Activated T-cell treated with anti-CD3 and anti-CD28 coated beads, Interleukin-2, amount 50 U/mL, for 24 hours (primary cell): ENCODE measurements at regions not wholly inside any gene's neighbourhood (a gene's known extent, or its start where the extent isn't known, plus 50 kb on each side); places are given as distances from the start of the nearest gene placed in this dataset.
"Not testable (repeated sequence)": the region's sequence is repeated elsewhere in the genome, so short reads cannot be mapped to it uniquely, and the experiment has no call there.

Experiments used
- DNase-seq: peaks from one replicate; pipeline ENCODE4 v3.0.0-alpha.2; 2020
- H3K27ac Mint-ChIP-seq: 2 replicates; pipeline ENCODE4 v1.8.0; 2020; ENCODE audit warnings: mild to moderate bottlenecking, mixed read lengths
- H3K27me3 Mint-ChIP-seq: 2 replicates; pipeline ENCODE4 v1.8.0; 2020; ENCODE audit warnings: mixed read lengths
- H3K36me3 Mint-ChIP-seq: 2 replicates; pipeline ENCODE4 v1.8.0; 2020; ENCODE audit warnings: low read depth, mixed read lengths
- H3K4me1 Mint-ChIP-seq: 2 replicates; pipeline ENCODE4 v1.8.0; 2020; ENCODE audit warnings: low read depth, mixed read lengths
- H3K4me3 Mint-ChIP-seq: 2 replicates; pipeline ENCODE4 v1.8.0; 2020; ENCODE audit warnings: mild to moderate bottlenecking, moderate library complexity, mixed read lengths
- H3K9me3 Mint-ChIP-seq: 2 replicates; pipeline ENCODE4 v1.8.0; 2020; ENCODE audit warnings: mixed read lengths

DNA sequence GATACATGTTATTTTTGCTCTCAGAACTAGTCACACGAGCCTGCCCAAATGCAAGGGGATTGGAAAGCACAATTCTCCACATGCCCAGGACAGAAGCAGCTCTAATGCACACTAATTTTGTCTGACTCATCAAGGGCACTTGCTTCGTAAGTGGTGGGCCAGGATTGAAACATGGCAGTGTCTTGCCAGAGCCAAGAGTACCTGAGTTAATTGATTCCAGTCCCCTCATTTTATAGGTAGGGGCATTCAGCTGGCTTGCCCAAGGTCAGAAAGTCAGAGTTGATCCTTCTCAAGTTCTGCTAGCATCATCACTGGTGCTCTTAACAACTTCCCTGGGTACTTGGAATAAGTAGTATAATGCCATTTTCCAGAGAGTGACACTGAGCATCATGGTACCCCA is 356.1 kb downstream of the ZNF326 start:
- no peaks in the 10 kb centered on the region for H3K27me3 Mint-ChIP-seq
- no peak overlapping the region for H3K4me3 Mint-ChIP-seq
- DNase-seq = no peak
- H3K36me3 Mint-ChIP-seq = no peaks in the 10 kb centered on the region
- H3K4me1 Mint-ChIP-seq = no peaks in the 10 kb centered on the region
- no peak overlapping the region for H3K27ac Mint-ChIP-seq
- peaks cover 8% of the 10 kb centered on the region for H3K9me3 Mint-ChIP-seq

DNA sequence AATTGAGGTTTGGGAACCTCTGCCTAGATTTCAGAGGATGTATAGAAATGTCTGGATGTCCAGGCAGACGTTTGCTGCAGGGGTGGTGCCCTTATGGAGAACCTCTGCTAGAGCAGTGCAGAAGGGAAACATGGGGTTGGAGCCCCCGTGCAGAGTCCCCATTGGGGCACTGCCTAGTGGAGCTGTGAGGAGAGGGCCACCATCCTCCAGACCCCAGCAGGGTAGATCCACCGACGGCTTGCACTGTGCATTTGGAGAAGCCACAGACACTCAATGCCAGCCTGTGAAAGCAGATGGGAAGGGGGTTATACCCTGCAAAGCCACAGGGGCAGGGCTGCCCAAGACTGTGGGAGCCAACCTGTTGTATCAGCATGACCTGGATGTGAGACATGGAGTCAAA is 354.6 kb downstream of the ZNF326 start:
- Mint-ChIP-seq H3K4me1 (no peaks in the 10 kb centered on the region), H3K36me3 (no peaks in the 10 kb centered on the region), H3K27ac (no peak overlapping the region), H3K27me3 (no peaks in the 10 kb centered on the region), H3K4me3 (no peak overlapping the region), H3K9me3 (peaks cover 8% of the 10 kb centered on the region)
- no peak for DNase-seq

DNA sequence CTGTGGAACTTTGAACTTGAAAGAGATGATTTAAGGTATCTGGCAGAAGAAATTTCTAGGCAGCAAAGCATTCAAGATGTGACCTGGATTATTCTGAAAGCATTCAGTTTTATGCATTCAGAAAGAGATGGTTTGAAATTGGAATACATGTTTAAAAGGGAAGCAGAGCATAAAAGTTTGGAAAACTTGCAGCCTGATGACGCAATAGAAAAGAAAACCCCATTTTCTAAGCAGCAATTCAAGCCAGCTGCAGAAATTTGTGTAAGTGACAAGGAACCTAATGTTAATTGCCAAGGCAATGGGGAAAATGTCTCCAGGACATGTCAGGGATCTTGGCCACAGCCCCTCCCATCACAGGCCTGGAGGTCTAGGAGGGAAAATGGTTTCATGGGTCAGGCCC is 354.0 kb downstream of the ZNF326 start:
- Mint-ChIP-seq H3K4me3 (no peak overlapping the region), H3K36me3 (no peaks in the 10 kb centered on the region), H3K27me3 (no peaks in the 10 kb centered on the region), H3K9me3 (peaks cover 8% of the 10 kb centered on the region), H3K4me1 (no peaks in the 10 kb centered on the region), H3K27ac (no peak overlapping the region)
- no peak for DNase-seq

DNA sequence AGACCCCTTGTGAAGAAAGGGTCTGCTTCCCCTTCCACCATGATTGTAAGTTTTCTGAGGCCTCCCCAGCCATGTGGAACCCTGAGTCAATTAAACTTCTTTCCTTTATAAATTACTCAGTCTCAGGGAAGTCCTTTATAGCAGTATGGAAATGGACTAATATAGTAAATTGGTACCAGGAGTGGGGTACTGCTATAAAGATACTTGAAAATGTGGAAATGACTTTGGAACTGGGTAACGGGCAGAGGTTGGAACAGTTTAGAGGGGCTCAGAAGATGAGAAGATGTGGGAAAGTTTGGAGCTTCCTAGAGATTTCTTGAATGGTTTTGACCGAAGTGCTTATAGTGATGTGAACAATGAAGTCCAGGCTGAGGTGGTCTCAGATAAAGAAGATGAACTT is 353.5 kb downstream of the ZNF326 start:
- not testable (repeated sequence) for H3K9me3 Mint-ChIP-seq, H3K27me3 Mint-ChIP-seq, H3K4me3 Mint-ChIP-seq, H3K36me3 Mint-ChIP-seq, H3K27ac Mint-ChIP-seq, DNase-seq, H3K4me1 Mint-ChIP-seq

DNA sequence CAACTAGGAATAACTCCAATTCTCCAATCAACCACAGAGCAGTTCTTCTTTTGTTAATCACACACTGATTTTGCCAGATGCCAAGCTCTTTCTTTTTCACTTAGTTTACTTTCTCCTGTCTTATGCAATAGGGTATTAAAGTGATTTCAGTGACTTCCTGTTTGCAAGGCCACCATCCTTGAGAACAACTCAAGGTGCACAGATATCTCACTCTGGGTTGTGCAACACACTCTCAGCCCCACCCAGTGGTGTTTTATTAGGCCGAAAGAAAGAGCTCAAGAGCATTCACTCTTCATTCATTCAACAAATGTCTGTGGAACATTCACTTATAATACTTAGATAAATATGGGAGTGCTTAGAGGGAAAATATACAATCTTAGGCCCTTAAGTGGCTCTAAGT is 352.5 kb downstream of the ZNF326 start:
- DNase-seq = no peak

DNA sequence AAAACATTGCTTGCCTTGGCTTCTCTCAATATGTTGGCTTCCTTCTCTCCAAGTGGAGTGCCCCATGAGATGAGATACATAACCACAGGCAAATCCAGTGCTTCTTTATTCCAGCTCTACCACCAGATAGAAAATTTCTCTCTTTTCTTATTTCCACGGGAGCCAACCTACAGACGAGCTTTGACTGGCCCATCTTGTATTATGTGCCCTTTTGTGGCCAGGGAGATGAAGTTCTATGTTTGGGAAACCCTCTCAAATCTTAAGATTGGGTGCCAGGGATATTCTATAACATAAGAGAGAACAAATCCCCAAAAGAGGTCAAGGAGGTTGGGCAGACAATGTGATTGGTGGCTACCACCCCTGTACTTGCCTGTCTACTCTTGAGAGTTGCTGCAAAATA is 351.8 kb downstream of the ZNF326 start:
- H3K4me1 Mint-ChIP-seq = no peaks in the 10 kb centered on the region
- H3K9me3 Mint-ChIP-seq = peaks cover 8% of the 10 kb centered on the region
- H3K36me3 Mint-ChIP-seq = no peaks in the 10 kb centered on the region
- no peaks in the 10 kb centered on the region for H3K27me3 Mint-ChIP-seq
- H3K4me3 Mint-ChIP-seq = no peak overlapping the region
- no peak for DNase-seq
- no peak overlapping the region for H3K27ac Mint-ChIP-seq

More for the DNA sequence above, 352.5 kb downstream of the ZNF326 start:
- Mint-ChIP-seq H3K4me3 (no peak overlapping the region), H3K27me3 (no peaks in the 10 kb centered on the region), H3K4me1 (no peaks in the 10 kb centered on the region), H3K36me3 (no peaks in the 10 kb centered on the region), H3K27ac (no peak overlapping the region), H3K9me3 (peaks cover 8% of the 10 kb centered on the region)

DNA sequence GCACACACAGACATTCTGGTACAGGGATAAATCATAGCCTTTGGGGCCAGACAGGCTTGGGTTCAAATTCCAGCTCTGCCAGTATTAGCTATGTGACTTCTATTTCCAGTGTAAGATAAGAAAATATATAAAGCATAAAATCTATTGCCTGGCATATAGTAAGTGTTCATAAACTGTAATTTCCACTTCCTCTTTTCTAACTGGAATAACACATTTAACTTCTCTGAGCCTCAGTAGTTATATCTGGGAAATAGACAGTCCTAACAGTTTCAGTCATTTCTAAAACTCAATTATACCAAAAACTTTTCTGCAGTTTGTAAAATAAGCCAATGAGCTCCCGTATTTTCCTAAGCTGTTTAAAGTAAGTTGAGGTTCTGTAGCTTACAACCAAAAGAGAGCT is 351.4 kb downstream of the ZNF326 start:
- DNase-seq = no peak
- H3K27ac Mint-ChIP-seq = no peak overlapping the region
- no peak overlapping the region for H3K4me3 Mint-ChIP-seq
- no peaks in the 10 kb centered on the region for H3K4me1 Mint-ChIP-seq
- H3K27me3 Mint-ChIP-seq = no peaks in the 10 kb centered on the region
- peaks cover 8% of the 10 kb centered on the region for H3K9me3 Mint-ChIP-seq
- no peaks in the 10 kb centered on the region for H3K36me3 Mint-ChIP-seq

DNA sequence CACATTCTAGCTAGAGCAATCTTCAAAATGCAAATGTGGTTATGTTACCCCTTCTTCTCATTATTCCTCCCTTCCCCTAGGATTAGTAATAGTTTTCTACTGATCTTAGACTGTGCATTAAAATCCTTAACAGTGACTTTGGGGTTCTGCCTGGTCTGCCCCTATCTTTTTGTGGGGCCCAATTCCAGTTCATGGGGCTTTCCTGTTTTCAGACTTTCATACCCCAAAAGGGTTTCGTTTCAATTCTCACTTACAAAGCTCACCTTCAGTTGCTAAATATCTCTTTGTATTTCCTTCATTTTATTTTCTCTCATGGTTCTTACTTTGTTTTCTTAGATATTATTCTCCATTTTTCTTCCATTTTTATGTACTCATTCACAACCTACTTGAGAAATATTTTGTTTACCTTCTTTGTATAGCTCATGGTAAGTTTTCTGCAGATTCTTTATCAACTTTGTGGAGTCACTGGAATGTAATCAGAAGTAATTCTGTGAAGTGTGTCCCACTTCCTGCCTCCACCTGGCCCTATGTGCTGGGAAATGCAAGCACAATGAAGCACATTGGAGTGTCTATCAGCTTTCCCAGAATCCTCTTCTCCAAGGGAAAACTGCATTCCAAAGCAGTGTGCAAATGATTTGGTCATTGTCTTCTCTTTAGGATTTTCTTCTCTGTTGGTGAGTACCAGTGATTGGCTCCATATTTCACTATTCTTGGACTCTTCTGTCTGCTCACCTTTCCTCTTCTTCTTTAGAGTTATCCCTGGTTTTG is 350.2 kb downstream of the ZNF326 start:
- H3K4me1 Mint-ChIP-seq = peaks cover 6% of the 10 kb centered on the region
- H3K9me3 Mint-ChIP-seq = peaks cover 8% of the 10 kb centered on the region
- no peaks in the 10 kb centered on the region for H3K36me3 Mint-ChIP-seq
- H3K4me3 Mint-ChIP-seq = no peak overlapping the region
- no peaks in the 10 kb centered on the region for H3K27me3 Mint-ChIP-seq
- no peak for DNase-seq
- H3K27ac Mint-ChIP-seq = no peak overlapping the region

DNA sequence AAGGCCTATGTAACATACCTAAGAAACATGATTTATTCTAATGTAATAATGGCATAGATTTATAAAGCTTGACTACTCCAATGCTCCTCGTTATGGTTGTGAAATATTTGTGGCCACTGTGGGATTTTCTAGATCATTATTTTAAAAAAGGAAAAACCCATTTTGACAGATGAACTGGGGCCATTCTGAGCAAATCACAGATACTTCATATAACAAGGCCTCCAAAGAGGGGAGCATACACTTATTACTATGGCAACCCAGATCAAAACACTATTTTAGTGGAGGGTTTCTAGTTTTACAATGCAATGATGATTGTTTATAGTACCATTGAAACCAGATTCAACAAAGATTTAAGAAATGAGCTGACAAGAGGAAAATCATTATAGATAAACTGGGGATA is 346.6 kb downstream of the ZNF326 start:
- Mint-ChIP-seq H3K27me3 (no peaks in the 10 kb centered on the region), H3K36me3 (no peaks in the 10 kb centered on the region), H3K9me3 (no peaks in the 10 kb centered on the region), H3K4me3 (no peak overlapping the region), H3K27ac (no peak overlapping the region), H3K4me1 (peaks cover 12% of the 10 kb centered on the region)
- DNase-seq = no peak

DNA sequence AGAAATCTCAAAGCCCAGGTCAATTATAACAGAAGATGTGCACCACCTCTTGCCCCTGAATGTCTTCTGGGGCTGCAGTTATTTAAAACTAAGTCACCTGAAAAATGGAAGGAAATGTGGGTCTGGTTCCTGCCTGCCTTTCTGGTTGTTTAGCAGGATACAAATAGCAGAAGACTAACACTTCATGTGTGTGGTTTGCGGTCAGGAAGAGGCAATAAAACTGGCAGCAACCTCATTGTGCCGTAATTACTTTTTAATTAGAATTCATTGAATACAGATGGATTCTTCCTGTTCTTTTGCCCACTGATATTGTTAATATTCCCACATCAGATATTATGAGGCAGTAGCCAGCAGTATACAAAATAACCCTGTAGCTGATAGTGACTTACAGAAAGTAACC is 345.7 kb downstream of the ZNF326 start:
- no peak for DNase-seq
- no peak overlapping the region for H3K4me3 Mint-ChIP-seq
- H3K27ac Mint-ChIP-seq = no peak overlapping the region
- no peaks in the 10 kb centered on the region for H3K36me3 Mint-ChIP-seq
- H3K27me3 Mint-ChIP-seq = no peaks in the 10 kb centered on the region
- H3K4me1 Mint-ChIP-seq = peaks cover 12% of the 10 kb centered on the region
- no peaks in the 10 kb centered on the region for H3K9me3 Mint-ChIP-seq

DNA sequence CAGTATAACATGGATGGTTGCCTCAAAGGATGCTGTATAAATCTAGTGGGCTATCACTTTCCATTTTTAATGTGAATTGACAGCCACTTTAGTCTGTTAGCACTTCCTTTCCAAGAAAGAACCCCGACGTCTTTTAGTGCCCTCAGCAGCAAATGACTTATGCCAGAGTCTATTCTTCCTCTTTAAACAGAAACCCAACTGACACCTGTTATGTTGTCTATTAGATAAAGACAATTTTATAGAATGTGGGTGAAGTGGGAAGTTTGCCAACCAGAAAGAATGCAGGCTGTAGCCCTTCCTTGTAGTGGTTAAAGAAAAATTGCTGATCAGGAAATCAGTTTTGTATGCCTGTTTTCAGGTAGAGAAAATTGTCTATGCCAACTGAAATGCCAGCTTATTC is 344.9 kb downstream of the ZNF326 start:
- Mint-ChIP-seq H3K27ac (no peak overlapping the region), H3K9me3 (no peaks in the 10 kb centered on the region), H3K4me1 (peaks cover 12% of the 10 kb centered on the region), H3K4me3 (no peak overlapping the region), H3K27me3 (no peaks in the 10 kb centered on the region), H3K36me3 (no peaks in the 10 kb centered on the region)
- DNase-seq = no peak

DNA sequence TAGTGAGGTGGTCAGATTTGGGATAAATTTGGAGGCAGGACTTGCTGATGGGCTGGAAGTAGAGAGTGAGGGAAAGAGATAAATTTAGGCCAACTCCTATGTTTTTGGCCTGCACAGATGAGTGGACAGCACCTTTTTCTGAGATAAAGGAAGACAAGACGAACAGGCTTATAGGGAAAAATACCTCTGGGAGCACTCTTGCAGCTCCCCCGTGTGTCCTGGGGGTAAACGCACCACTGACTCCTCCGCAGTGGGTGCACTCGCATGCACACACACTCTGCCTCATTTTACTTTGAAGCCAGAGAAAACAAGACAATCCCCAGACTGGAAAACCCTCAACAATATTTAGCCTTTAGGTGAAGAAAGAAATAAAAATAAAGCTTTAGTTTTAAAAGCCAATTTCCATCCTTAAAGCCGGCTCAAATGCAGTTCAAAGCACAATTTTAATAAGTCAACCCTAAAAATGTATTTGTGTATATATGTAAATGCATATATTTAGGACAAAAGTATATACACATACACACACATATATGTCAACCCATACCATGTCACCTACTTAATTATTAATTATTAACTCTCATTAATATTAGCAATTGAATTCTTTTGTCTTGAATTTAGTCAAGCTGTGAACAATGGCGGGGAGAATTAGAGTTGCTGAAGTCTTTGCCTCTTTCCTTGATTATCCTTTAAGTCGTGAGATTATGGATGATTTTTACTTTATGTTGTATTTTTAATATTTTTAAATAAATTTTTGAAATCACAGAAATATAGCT is 341.8 kb downstream of the ZNF326 start:
- no peak for DNase-seq
- no peaks in the 10 kb centered on the region for H3K36me3 Mint-ChIP-seq
- peaks cover 12% of the 10 kb centered on the region for H3K4me1 Mint-ChIP-seq
- no peaks in the 10 kb centered on the region for H3K27me3 Mint-ChIP-seq
- no peaks in the 10 kb centered on the region for H3K9me3 Mint-ChIP-seq
- H3K27ac Mint-ChIP-seq = no peak overlapping the region
- no peak overlapping the region for H3K4me3 Mint-ChIP-seq

DNA sequence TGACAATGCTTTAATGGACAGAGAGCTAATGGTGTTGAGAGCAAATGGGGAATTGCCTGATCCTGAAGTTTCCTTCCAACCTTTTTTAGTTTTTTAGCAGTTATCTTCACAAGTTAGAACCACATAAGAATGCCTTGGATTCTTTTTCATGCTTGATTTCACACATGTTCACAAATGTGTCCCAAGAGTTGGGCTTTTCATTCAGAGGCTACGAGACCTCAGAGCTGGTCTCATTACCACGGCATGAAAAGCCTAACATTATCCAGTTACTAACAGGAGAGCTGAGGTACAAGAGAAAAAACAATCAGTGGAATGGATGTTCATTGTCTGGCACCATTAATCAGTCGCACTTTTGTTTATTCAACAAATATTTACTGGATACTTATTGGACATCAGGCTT is 340.6 kb downstream of the ZNF326 start:
- no peaks in the 10 kb centered on the region for H3K36me3 Mint-ChIP-seq
- no peak for DNase-seq
- H3K4me3 Mint-ChIP-seq = no peak overlapping the region
- no peak overlapping the region for H3K27ac Mint-ChIP-seq
- no peaks in the 10 kb centered on the region for H3K27me3 Mint-ChIP-seq
- H3K9me3 Mint-ChIP-seq = no peaks in the 10 kb centered on the region
- peaks cover 9% of the 10 kb centered on the region for H3K4me1 Mint-ChIP-seq

DNA sequence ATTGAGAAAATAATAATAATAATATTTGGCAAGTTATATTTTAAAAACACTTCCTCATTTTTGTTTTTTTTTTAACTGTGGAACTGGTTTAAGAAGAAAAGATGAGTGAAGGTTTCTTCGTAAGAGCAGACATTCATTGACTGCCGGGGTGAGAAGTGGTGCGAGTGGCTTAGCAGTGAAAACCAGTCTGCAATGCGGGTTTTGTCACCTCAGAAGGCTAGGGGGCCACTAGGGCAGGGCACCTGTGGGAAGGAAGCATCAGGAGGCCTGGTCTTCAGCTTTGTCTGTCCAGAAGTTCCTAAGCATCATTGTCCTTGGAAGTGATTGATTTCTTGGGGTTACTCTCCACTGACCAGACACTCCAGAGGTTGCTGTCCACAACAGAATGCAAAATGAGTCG is 339.2 kb downstream of the ZNF326 start:
- H3K4me3 Mint-ChIP-seq = no peak overlapping the region
- no peaks in the 10 kb centered on the region for H3K36me3 Mint-ChIP-seq
- H3K27me3 Mint-ChIP-seq = no peaks in the 10 kb centered on the region
- no peaks in the 10 kb centered on the region for H3K4me1 Mint-ChIP-seq
- DNase-seq = no peak
- H3K9me3 Mint-ChIP-seq = no peaks in the 10 kb centered on the region
- H3K27ac Mint-ChIP-seq = no peak overlapping the region

DNA sequence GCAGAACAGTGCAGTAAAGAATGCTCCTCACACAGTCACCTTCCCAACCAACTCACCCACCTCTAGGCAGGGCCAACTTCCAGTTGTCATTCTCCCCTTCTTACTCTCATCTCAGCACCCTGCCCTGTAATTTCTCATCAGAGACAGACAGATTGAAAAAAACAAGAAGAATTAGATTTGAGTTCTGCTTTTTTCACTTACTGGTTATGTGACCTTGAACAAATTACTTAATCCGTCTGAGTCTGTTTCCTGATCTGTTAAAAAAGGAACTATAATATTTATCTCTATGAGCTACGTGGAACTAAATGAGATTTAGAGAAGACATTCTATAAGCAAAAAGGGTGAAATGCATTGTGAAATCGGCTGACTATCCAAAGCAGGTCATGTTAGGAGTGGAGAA is 330.3 kb downstream of the ZNF326 start:
- Mint-ChIP-seq H3K4me3 (no peak overlapping the region), H3K4me1 (no peaks in the 10 kb centered on the region), H3K27me3 (peaks cover 5% of the 10 kb centered on the region), H3K9me3 (no peaks in the 10 kb centered on the region), H3K36me3 (no peaks in the 10 kb centered on the region), H3K27ac (no peak overlapping the region)
- no peak for DNase-seq
